Liver (tissue), 8 donors: ENCODE measurements at regions not wholly inside any gene's neighbourhood (a gene's known extent, or its start where the extent isn't known, plus 50 kb on each side); places are given as distances from the start of the nearest gene placed in this dataset.

Source experiments
- DNase-seq: peaks from one replicate; pipeline ENCODE4 v3.0.0-alpha.2; 2017; ENCODE audit warnings: low spot score
- H3K27ac ChIP-seq, 2 donors: one replicate each; pipeline ENCODE4 v1.7.0; 2013; ENCODE audit warnings: inconsistent platforms in 2 of 2, low read length in 2 of 2, control low read depth in 1 of 2, low read depth in 1 of 2, mild to moderate bottlenecking in 1 of 2
- H3K27me3 ChIP-seq, 4 donors: one replicate each; pipeline versions ENCODE4 v1.6.1 to v1.7.0; 2013; ENCODE audit warnings: low read length in 3 of 4, inconsistent platforms in 1 of 4, mild to moderate bottlenecking in 1 of 4, moderate library complexity in 1 of 4; ENCODE audit not compliant: control insufficient read depth in 4 of 4, insufficient read depth in 4 of 4
- H3K36me3 ChIP-seq, 4 donors: one replicate each; pipeline versions ENCODE4 v1.6.1 to v1.7.0; 2013; ENCODE audit warnings: low read length in 3 of 4, mild to moderate bottlenecking in 3 of 4, low read depth in 1 of 4, moderate library complexity in 1 of 4; ENCODE audit not compliant: control insufficient read depth in 4 of 4, insufficient read depth in 3 of 4
- H3K4me1 ChIP-seq, 4 donors: one replicate each; pipeline versions ENCODE4 v1.6.1 to v1.7.0; 2013; ENCODE audit warnings: low read length in 3 of 4, mild to moderate bottlenecking in 3 of 4, moderate library complexity in 1 of 4; ENCODE audit not compliant: control insufficient read depth in 4 of 4, insufficient read depth in 4 of 4
- H3K4me3 ChIP-seq, 3 donors: one replicate each; pipeline versions ENCODE4 v1.6.1 to v1.7.0; 2013; ENCODE audit warnings: low read length in 3 of 3, control low read depth in 1 of 3, low read depth in 1 of 3, mild to moderate bottlenecking in 1 of 3
- H3K9ac ChIP-seq, 2 donors: one replicate each; pipeline ENCODE4 v1.7.0; 2013; ENCODE audit warnings: low read length in 2 of 2, mild to moderate bottlenecking in 2 of 2, moderate library complexity in 2 of 2, control low read depth in 1 of 2, low read depth in 1 of 2
- H3K9me3 ChIP-seq, 4 donors: one replicate each; pipeline versions ENCODE4 v1.6.1 to v1.7.0; 2013; ENCODE audit warnings: low read length in 3 of 4; ENCODE audit not compliant: control insufficient read depth in 4 of 4
- ATF3 ChIP-seq: IDR thresholded peaks from 2 replicates; pipeline ENCODE4 v1.6.1; 2016; ENCODE audit warnings: antibody characterized with exemption
- CTCF ChIP-seq: fragments of 150-350 bp; IDR thresholded peaks from 2 replicates; pipeline ENCODE4 v1.5.1; 2017; ENCODE audit warnings: improper control_type of control experiment, low read depth, low read length; ENCODE audit not compliant: missing input control
- EGR1 ChIP-seq, 2 donors: IDR thresholded peaks; 2 replicates each; pipeline ENCODE4 v1.6.1; 2016 to 2018; ENCODE audit warnings: antibody characterized with exemption in 2 of 2, low read depth in 2 of 2
- FOXA1 ChIP-seq: IDR thresholded peaks from 2 replicates; pipeline ENCODE4 v1.6.1; 2016; ENCODE audit warnings: antibody characterized with exemption
- FOXA2 ChIP-seq: IDR thresholded peaks from 2 replicates; pipeline ENCODE4 v1.6.1; 2016; ENCODE audit warnings: antibody characterized with exemption
- GABPA ChIP-seq, 2 donors: IDR thresholded peaks in 1 of 2; conservative IDR thresholded peaks in 1 of 2; 2 replicates each; pipeline ENCODE4 v1.6.1; 2016; ENCODE audit warnings: antibody characterized with exemption in 2 of 2, mild to moderate bottlenecking in 1 of 2, moderate library complexity in 1 of 2
- HNF4A ChIP-seq, 2 donors: conservative IDR thresholded peaks; 2 replicates each; pipeline ENCODE4 v1.6.1; 2016; ENCODE audit warnings: antibody characterized with exemption in 2 of 2, mild to moderate bottlenecking in 2 of 2
- HNF4G ChIP-seq: IDR thresholded peaks from 2 replicates; pipeline ENCODE4 v1.6.1; 2016; ENCODE audit warnings: antibody characterized with exemption
- JUND ChIP-seq, 2 donors: IDR thresholded peaks; 2 replicates each; pipeline ENCODE4 v1.6.1; 2016; ENCODE audit warnings: antibody characterized with exemption in 2 of 2
- NR2F2 ChIP-seq: IDR thresholded peaks from 2 replicates; pipeline ENCODE4 v1.6.1; 2016; ENCODE audit warnings: antibody characterized with exemption
- RAD21 ChIP-seq, 2 donors: IDR thresholded peaks; 2 replicates each; pipeline ENCODE4 v1.6.1; 2016; ENCODE audit warnings: antibody characterized with exemption in 2 of 2, mild to moderate bottlenecking in 2 of 2
- REST ChIP-seq: IDR thresholded peaks from 2 replicates; pipeline ENCODE4 v1.6.1; 2016; ENCODE audit warnings: antibody characterized with exemption, mild to moderate bottlenecking
- RXRA ChIP-seq, 2 donors: IDR thresholded peaks; 2 replicates each; pipeline ENCODE4 v1.6.1; 2017 to 2018; ENCODE audit warnings: antibody characterized with exemption in 2 of 2, mild to moderate bottlenecking in 1 of 2
- SP1 ChIP-seq: IDR thresholded peaks from 2 replicates; pipeline ENCODE4 v1.6.1; 2018; ENCODE audit warnings: antibody characterized with exemption, mild to moderate bottlenecking
- TAF1 ChIP-seq: conservative IDR thresholded peaks from 2 replicates; pipeline ENCODE4 v1.6.1; 2016; ENCODE audit warnings: antibody characterized with exemption, mild to moderate bottlenecking
- YY1 ChIP-seq: IDR thresholded peaks from 2 replicates; pipeline ENCODE4 v1.6.1; 2016; ENCODE audit warnings: antibody characterized with exemption, mild to moderate bottlenecking
- WGBS: extraction: QIAGEN DNeasy Blood & Tissue Kit; methylation state at CpG from one replicate; pipeline ENCODE4 v1.1.7; 2013; 5-methylcytosine and 5-hydroxymethylcytosine counted together
- TF ChIP-seq, protein P1 (sequence below): IDR thresholded peaks from 2 replicates; pipeline ENCODE4 v1.6.1; 2016; ENCODE audit warnings: antibody characterized with exemption
- TF ChIP-seq, protein P2 (sequence below): IDR thresholded peaks from 2 replicates; pipeline ENCODE4 v1.6.1; 2016; ENCODE audit warnings: antibody characterized with exemption
- donor health status: healthy.
- donor health status: healthy.
- donor health status: healthy.
- donor health status: healthy.
- donor health status: healthy.

- DNase-seq, result no peak
- Histone ChIP-seq H3K9ac (no peak overlapping the region), H3K9me3 (no peaks in the 10 kb centered on the region), H3K36me3 (no peaks in the 10 kb centered on the region), H3K4me3 (no peak overlapping the region), H3K27ac (no peak overlapping the region), H3K27me3 (no peaks in the 10 kb centered on the region), H3K4me1 (no peaks in the 10 kb centered on the region)
- WGBS, result 43% methylated on average over 3 of the region's 3 CpGs
- no peak for TF ChIP-seq CTCF
- TF ChIP-seq JUND (IDR thresholded peaks at IDR 0.05), result no peak
- no peak for TF ChIP-seq RXRA (IDR thresholded peaks at IDR 0.05)
- TF ChIP-seq HNF4G, result no peak
- TF ChIP-seq, protein P1, sequence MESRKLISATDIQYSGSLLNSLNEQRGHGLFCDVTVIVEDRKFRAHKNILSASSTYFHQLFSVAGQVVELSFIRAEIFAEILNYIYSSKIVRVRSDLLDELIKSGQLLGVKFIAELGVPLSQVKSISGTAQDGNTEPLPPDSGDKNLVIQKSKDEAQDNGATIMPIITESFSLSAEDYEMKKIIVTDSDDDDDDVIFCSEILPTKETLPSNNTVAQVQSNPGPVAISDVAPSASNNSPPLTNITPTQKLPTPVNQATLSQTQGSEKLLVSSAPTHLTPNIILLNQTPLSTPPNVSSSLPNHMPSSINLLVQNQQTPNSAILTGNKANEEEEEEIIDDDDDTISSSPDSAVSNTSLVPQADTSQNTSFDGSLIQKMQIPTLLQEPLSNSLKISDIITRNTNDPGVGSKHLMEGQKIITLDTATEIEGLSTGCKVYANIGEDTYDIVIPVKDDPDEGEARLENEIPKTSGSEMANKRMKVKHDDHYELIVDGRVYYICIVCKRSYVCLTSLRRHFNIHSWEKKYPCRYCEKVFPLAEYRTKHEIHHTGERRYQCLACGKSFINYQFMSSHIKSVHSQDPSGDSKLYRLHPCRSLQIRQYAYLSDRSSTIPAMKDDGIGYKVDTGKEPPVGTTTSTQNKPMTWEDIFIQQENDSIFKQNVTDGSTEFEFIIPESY, result no peak
- no peak for TF ChIP-seq RAD21 (IDR thresholded peaks at IDR 0.05)
- TF ChIP-seq EGR1 (IDR thresholded peaks at IDR 0.05; ENCODE audit: low read depth in 2 of 2), result no peak
Observed at GRCh38 chr22:47841156-47841555, 1078.7 kb downstream of the TBC1D22A start.

DNA sequence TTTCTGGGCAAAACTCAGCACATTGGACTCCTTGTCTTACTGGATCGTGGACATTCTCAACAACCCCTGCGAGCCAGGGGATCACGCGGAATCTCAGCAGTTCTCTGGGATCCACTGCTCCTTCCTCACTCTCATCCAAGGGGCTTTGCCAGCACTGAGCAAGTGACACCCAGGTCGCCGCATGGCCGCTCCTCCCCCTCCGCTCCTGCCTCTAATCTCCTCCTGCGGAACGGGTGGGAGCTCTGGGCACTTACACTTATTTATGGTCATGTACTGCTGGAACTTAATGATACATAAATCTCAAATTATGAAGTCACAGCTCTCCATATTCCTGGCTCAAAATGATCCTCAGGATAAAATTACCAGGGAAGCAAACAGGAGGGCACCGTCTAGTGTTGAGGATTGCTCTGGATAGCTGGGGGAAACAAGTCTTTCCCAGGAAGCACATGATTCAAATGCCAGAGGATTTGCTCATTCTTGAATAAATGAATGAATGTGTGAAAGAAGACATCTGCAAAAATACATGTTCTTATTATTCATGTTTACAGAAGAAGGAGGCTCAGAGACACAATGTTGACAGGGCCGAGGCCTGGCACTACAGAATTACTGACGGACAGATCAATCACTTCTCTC, 1077.3 kb downstream of the TBC1D22A start:
- Histone ChIP-seq H3K27ac (no peak overlapping the region), H3K4me1 (no peaks in the 10 kb centered on the region), H3K27me3 (peaks cover 0 to 4% (median 0%) of the 10 kb centered on the region in 4 donors), H3K9me3 (no peaks in the 10 kb centered on the region), H3K4me3 (no peak overlapping the region), H3K9ac (no peak overlapping the region), H3K36me3 (no peaks in the 10 kb centered on the region)
- DNase-seq, result no peak
- WGBS, result 71% methylated on average over 13 of the region's 13 CpGs
- TF ChIP-seq RAD21 (IDR thresholded peaks at IDR 0.05) (no peak), GABPA (IDR thresholded peaks at IDR 0.05 in 1 of 2, conservative IDR thresholded peaks at IDR 0.05 in 1 of 2) (no peak), FOXA2 (no peak), NR2F2 (no peak), YY1 (no peak), HNF4A (conservative IDR thresholded peaks at IDR 0.05) (no peak), REST (no peak), HNF4G (no peak), JUND (IDR thresholded peaks at IDR 0.05) (no peak), FOXA1 (no peak), ATF3 (no peak), TAF1 (no peak), SP1 (no peak), RXRA (IDR thresholded peaks at IDR 0.05) (no peak), EGR1 (IDR thresholded peaks at IDR 0.05; ENCODE audit: low read depth in 2 of 2) (no peak), CTCF (no peak)
- TF ChIP-seq, protein P1, result no peak
- TF ChIP-seq, protein P2, sequence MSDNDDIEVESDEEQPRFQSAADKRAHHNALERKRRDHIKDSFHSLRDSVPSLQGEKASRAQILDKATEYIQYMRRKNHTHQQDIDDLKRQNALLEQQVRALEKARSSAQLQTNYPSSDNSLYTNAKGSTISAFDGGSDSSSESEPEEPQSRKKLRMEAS, result no peak
